ENCODE measurements at regions not wholly inside any gene's neighbourhood (a gene's known extent, or its start where the extent isn't known, plus 50 kb on each side); places are given as distances from the start of the nearest gene placed in this dataset.

GRCh38 chr7:20064181-20064970, 152.8 kb downstream of the MACC1 start:
- peak in 1 of 2 donors; percentile 17 for DNase-seq (ENCODE audit: low read depth in 2 of 2)
- TF ChIP-seq, protein P1, sequence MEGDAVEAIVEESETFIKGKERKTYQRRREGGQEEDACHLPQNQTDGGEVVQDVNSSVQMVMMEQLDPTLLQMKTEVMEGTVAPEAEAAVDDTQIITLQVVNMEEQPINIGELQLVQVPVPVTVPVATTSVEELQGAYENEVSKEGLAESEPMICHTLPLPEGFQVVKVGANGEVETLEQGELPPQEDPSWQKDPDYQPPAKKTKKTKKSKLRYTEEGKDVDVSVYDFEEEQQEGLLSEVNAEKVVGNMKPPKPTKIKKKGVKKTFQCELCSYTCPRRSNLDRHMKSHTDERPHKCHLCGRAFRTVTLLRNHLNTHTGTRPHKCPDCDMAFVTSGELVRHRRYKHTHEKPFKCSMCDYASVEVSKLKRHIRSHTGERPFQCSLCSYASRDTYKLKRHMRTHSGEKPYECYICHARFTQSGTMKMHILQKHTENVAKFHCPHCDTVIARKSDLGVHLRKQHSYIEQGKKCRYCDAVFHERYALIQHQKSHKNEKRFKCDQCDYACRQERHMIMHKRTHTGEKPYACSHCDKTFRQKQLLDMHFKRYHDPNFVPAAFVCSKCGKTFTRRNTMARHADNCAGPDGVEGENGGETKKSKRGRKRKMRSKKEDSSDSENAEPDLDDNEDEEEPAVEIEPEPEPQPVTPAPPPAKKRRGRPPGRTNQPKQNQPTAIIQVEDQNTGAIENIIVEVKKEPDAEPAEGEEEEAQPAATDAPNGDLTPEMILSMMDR (IDR thresholded peaks at IDR 0.05; ENCODE audit: low read depth, low read length) = no peak
- no peak overlapping the region for H3K4me3 ChIP-seq (replicated peaks in 1 of 2; ENCODE audit: low read depth in 2 of 2, low read length in 2 of 2)

- no peak for DNase-seq (ENCODE audit: low read depth in 2 of 2)
- H3K4me3 ChIP-seq (replicated peaks in 1 of 2; ENCODE audit: low read depth in 2 of 2, low read length in 2 of 2) = no peak overlapping the region
- TF ChIP-seq, protein P1 (IDR thresholded peaks at IDR 0.05; ENCODE audit: low read depth, low read length) = no peak
Measured at GRCh38 chr7:20063644-20064043, 153.5 kb downstream of the MACC1 start.

DNA sequence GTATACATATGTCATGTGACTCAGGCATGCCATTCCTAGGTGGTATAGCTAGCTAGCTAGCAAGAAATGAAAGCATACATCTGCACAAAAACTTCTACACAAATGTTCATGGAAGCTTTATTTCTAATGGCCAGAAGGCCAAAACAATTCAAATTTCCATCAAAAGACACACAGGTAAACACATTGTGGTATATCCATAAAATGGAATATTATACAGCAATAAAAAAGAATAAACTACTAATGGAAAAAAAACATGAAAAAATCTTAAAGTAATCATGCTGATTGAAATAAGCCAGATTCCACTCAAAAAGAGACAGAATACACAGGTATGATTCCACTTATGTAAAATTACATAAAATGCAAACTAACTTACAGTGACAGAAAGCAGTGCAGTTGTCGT, 154.3 kb downstream of the MACC1 start:
- TF ChIP-seq, protein P1 (IDR thresholded peaks at IDR 0.05; ENCODE audit: low read depth, low read length) = no peak
- no peak for DNase-seq (ENCODE audit: low read depth in 2 of 2)
- H3K4me3 ChIP-seq (replicated peaks in 1 of 2; ENCODE audit: low read depth in 2 of 2, low read length in 2 of 2) = no peak overlapping the region

DNA sequence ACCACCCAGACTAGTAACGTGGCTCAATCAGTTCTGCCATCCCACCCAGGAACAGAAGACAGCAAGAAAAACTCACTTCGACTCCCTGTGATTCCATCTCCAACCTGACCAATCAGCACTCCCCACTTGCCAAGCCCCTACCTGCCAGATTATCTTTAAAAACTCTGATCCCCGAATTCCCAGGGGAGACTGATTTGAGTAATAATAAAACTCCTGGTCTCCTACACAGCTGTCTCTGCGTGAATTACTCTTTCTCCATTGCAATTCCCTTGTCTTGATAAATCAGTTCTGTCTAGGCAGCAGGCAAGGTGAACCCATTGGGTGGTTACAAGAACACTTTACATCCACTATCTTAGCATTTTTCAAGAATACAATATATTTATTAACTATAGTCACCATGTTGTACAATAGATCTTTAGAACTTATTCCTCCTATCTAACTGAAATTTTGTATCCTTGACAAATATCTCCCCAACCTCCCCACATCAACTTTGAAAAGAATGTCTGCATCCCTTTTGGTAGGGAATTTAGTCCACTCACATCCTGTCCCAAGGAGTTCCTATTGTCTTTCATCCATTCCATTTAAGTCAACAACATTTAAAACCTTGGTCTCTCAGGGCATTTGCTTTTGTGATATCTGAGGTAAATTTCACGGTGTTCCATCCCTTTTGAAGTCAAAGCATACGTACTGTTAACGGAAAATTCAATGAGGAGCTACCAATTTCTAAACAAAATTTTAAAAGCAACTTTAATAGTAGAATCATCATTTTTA, 163.7 kb downstream of the MACC1 start:
- no peak for DNase-seq (ENCODE audit: low read depth in 2 of 2)
- TF ChIP-seq, protein P1 (IDR thresholded peaks at IDR 0.05; ENCODE audit: low read depth, low read length) = no peak
- no peak overlapping the region for H3K4me3 ChIP-seq (replicated peaks in 1 of 2; ENCODE audit: low read depth in 2 of 2, low read length in 2 of 2)

DNA sequence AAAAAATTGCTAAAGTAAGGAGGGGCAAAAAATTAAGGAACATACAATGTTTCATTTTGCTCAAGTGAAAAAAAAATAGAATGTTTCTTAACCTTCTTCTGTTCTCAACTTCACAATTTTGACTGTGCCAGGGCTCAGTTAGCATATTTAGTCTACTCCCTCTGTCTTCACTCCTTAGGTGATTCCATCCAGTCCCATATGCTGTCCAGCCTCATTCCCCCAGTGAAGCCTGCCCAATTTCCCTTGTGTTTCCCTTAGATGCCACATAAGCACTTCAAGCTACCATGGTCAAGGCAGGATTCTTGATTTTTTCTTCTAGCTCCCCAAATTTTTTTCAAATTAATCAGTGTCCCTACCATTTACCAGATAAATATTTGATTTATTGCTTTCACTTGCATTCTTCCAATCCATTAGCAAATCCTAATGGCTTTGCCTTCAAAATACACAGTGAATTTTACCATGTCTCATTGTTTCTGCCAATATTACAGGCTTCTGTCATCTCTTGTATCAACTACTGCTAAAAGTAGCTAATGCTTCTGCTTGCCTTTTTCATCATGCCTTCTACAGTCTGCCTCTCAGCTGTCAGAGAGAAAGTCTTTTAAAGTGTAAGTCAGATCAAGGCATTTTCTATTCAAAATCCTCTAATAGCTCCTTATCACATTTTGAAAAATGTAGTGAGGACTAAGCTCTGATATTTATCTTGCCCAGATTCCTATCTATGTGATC, 166.8 kb downstream of the MACC1 start:
- TF ChIP-seq, protein P1 (IDR thresholded peaks at IDR 0.05; ENCODE audit: low read depth, low read length) = no peak
- DNase-seq (ENCODE audit: low read depth in 2 of 2) = no peak
- H3K4me3 ChIP-seq (replicated peaks in 1 of 2; ENCODE audit: low read depth in 2 of 2, low read length in 2 of 2) = no peak overlapping the region

- H3K4me3 ChIP-seq (replicated peaks in 1 of 2; ENCODE audit: low read depth in 2 of 2, low read length in 2 of 2) = no peak overlapping the region
- no peak for DNase-seq (ENCODE audit: low read depth in 2 of 2)
- TF ChIP-seq, protein P1 (IDR thresholded peaks at IDR 0.05; ENCODE audit: low read depth, low read length) = no peak
Measured at GRCh38 chr7:20038676-20039075, 178.5 kb downstream of the MACC1 start.

All from cardiac fibroblast (primary cell).